ENCODE measurements at regions not wholly inside any gene's neighbourhood (a gene's known extent, or its start where the extent isn't known, plus 50 kb on each side); places are given as distances from the start of the nearest gene placed in this dataset.
A peak's percentile ranks its signal among the peaks of the same experiment; 100 is the strongest.

DNA sequence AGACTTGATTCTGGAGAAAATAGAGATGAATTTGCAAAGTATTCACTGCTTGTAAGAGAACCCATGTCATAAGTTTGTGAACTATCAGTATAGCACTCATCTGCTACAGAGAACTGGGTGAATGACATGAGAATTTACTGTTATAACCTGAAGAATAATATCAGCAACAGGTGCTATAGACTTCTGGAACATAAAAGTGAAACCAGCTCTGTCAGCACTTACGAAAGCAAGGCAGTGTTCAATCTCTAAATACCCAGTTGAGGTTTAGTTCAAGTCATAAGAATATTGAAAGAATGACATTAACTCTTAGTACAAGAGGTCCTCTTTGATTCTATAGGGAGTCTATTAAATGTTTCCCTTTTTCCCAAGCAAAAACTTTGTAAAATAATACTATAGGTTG lies 232.9 kb upstream of the ANKRD50 start:
- H3K9me3 ChIP-seq (replicated peaks; ENCODE audit: insufficient read depth, low read length), result no peaks in the 10 kb centered on the region
- H3K79me2 ChIP-seq (ENCODE audit: low read length), result no peaks in the 10 kb centered on the region
- H3K4me1 ChIP-seq (ENCODE audit: low read length), result peaks cover 38% of the 10 kb centered on the region
- H3F3A ChIP-seq (ENCODE audit: insufficient read depth, low read length), result peaks cover 29% of the 10 kb centered on the region
- no peaks in the 10 kb centered on the region for H3K9me2 ChIP-seq (replicated peaks; ENCODE audit: insufficient read depth, low read length)
- no peak overlapping the region for H3K4me3 ChIP-seq (ENCODE audit: low read length)
- peak; percentile 93 for DNase-seq
- H2AFZ ChIP-seq (ENCODE audit: low read length), result no peak overlapping the region
- peak overlapping the region; percentile 40; the same call in 1 of the 2 replicates for H3K27ac ChIP-seq (ENCODE audit: low read length)
- TF ChIP-seq EZH2 (optimal IDR thresholded peaks at IDR 0.05; ENCODE audit: low read depth, low read length) (no peak), EZH2phosphoT487 (IDR thresholded peaks at IDR 0.05; ENCODE audit: low read length) (no peak), CTCF (IDR thresholded peaks at IDR 0.05; ENCODE audit: low read length) (no peak)
- H3K27me3 ChIP-seq (replicated peaks; ENCODE audit: insufficient read depth, low read length), result no peaks in the 10 kb centered on the region
- no peaks in the 10 kb centered on the region for H3K36me3 ChIP-seq (replicated peaks; ENCODE audit: insufficient read depth, low read length)
- H4K20me1 ChIP-seq (ENCODE audit: insufficient read depth, low read length), result no peaks in the 10 kb centered on the region
- peak overlapping the region; percentile 55; the same call in 1 of the 2 replicates for H3K4me2 ChIP-seq (ENCODE audit: low read depth, low read length)
- no peak overlapping the region for H3K9ac ChIP-seq (ENCODE audit: low read length)

GRCh38 chr4:124943938-124944337 lies 231.4 kb upstream of the ANKRD50 start:
- Histone ChIP-seq H3K4me3 (ENCODE audit: low read length) (no peak overlapping the region), H3K36me3 (replicated peaks; ENCODE audit: insufficient read depth, low read length) (no peaks in the 10 kb centered on the region), H3K27ac (ENCODE audit: low read length) (no peak overlapping the region), H3K79me2 (ENCODE audit: low read length) (no peaks in the 10 kb centered on the region), H2AFZ (ENCODE audit: low read length) (no peak overlapping the region), H3K27me3 (replicated peaks; ENCODE audit: insufficient read depth, low read length) (no peaks in the 10 kb centered on the region), H3K9me2 (replicated peaks; ENCODE audit: insufficient read depth, low read length) (no peaks in the 10 kb centered on the region), H3K4me2 (ENCODE audit: low read depth, low read length) (no peak overlapping the region), H3K9me3 (replicated peaks; ENCODE audit: insufficient read depth, low read length) (no peaks in the 10 kb centered on the region), H4K20me1 (ENCODE audit: insufficient read depth, low read length) (no peaks in the 10 kb centered on the region), H3K4me1 (ENCODE audit: low read length) (peaks cover 32% of the 10 kb centered on the region), H3K9ac (ENCODE audit: low read length) (no peak overlapping the region), H3F3A (ENCODE audit: insufficient read depth, low read length) (peaks cover 25% of the 10 kb centered on the region)
- no peak for DNase-seq
- no peak for TF ChIP-seq CTCF (IDR thresholded peaks at IDR 0.05; ENCODE audit: low read length)
- no peak for TF ChIP-seq EZH2 (optimal IDR thresholded peaks at IDR 0.05; ENCODE audit: low read depth, low read length)
- TF ChIP-seq EZH2phosphoT487 (IDR thresholded peaks at IDR 0.05; ENCODE audit: low read length), result no peak

DNA sequence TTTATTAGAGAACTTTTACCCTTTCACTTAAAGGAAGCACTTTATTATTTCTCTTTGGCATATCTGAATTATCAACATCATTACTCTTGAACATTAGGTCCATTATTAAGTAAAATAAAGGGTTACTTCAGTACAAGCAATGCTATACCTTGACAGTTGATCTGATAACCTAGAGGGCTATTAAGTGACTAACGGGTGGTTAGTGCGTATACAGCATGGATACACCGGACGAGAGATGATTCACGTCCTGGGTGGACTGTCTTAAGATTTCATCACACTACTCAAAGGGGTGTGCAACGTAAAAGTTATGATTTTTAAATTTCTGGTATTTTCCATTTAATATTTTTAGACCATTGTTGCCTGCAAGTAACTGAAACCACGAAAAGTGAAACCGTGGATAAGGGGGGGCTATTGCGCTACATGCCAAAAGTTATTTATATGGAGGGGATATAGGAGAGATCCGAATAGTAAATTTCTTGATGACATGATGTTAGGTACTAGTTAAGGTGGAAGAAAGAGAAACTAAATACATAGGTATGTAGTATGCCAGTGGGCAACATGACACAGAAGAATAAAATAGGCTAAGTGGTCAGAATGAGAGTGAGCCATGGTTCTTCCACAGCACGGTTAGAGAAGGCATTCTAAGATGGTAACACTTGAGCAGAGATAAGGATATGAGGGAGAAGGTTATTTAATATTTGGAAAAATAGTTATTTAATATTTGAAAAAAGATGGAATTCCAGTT lies 230.8 kb upstream of the ANKRD50 start:
- Histone ChIP-seq H3K9ac (ENCODE audit: low read length) (no peak overlapping the region), H4K20me1 (ENCODE audit: insufficient read depth, low read length) (no peaks in the 10 kb centered on the region), H3F3A (ENCODE audit: insufficient read depth, low read length) (peaks cover 19% of the 10 kb centered on the region), H3K4me3 (ENCODE audit: low read length) (no peak overlapping the region), H3K36me3 (replicated peaks; ENCODE audit: insufficient read depth, low read length) (no peaks in the 10 kb centered on the region), H3K4me1 (ENCODE audit: low read length) (peaks cover 27% of the 10 kb centered on the region), H3K9me2 (replicated peaks; ENCODE audit: insufficient read depth, low read length) (no peaks in the 10 kb centered on the region), H2AFZ (ENCODE audit: low read length) (no peak overlapping the region), H3K9me3 (replicated peaks; ENCODE audit: insufficient read depth, low read length) (no peaks in the 10 kb centered on the region), H3K27me3 (replicated peaks; ENCODE audit: insufficient read depth, low read length) (no peaks in the 10 kb centered on the region), H3K79me2 (ENCODE audit: low read length) (no peaks in the 10 kb centered on the region), H3K4me2 (ENCODE audit: low read depth, low read length) (no peak overlapping the region), H3K27ac (ENCODE audit: low read length) (no peak overlapping the region)
- no peak for TF ChIP-seq EZH2 (optimal IDR thresholded peaks at IDR 0.05; ENCODE audit: low read depth, low read length)
- no peak for DNase-seq

- peaks cover 11% of the 10 kb centered on the region for H3K4me1 ChIP-seq (ENCODE audit: low read length)
- no peaks in the 10 kb centered on the region for H3K79me2 ChIP-seq (ENCODE audit: low read length)
- H3K9ac ChIP-seq (ENCODE audit: low read length), result no peak overlapping the region
- H3K4me3 ChIP-seq (ENCODE audit: low read length), result no peak overlapping the region
- no peak overlapping the region for H2AFZ ChIP-seq (ENCODE audit: low read length)
- H3K9me3 ChIP-seq (replicated peaks; ENCODE audit: insufficient read depth, low read length), result no peaks in the 10 kb centered on the region
- no peaks in the 10 kb centered on the region for H3K36me3 ChIP-seq (replicated peaks; ENCODE audit: insufficient read depth, low read length)
- no peaks in the 10 kb centered on the region for H3K9me2 ChIP-seq (replicated peaks; ENCODE audit: insufficient read depth, low read length)
- H4K20me1 ChIP-seq (ENCODE audit: insufficient read depth, low read length), result no peaks in the 10 kb centered on the region
- H3K27ac ChIP-seq (ENCODE audit: low read length), result no peak overlapping the region
- DNase-seq, result no peak
- no peak for TF ChIP-seq EZH2phosphoT487 (IDR thresholded peaks at IDR 0.05; ENCODE audit: low read length)
- TF ChIP-seq CTCF (IDR thresholded peaks at IDR 0.05; ENCODE audit: low read length), result no peak
- TF ChIP-seq EZH2 (optimal IDR thresholded peaks at IDR 0.05; ENCODE audit: low read depth, low read length), result no peak
- peaks cover 10% of the 10 kb centered on the region for H3F3A ChIP-seq (ENCODE audit: insufficient read depth, low read length)
- no peak overlapping the region for H3K4me2 ChIP-seq (ENCODE audit: low read depth, low read length)
- H3K27me3 ChIP-seq (replicated peaks; ENCODE audit: insufficient read depth, low read length), result no peaks in the 10 kb centered on the region
Observed at GRCh38 chr4:124941267-124941666, 228.7 kb upstream of the ANKRD50 start.
